ENCODE measurements at regions not wholly inside any gene's neighbourhood (a gene's known extent, or its start where the extent isn't known, plus 50 kb on each side); places are given as distances from the start of the nearest gene placed in this dataset.

DNA sequence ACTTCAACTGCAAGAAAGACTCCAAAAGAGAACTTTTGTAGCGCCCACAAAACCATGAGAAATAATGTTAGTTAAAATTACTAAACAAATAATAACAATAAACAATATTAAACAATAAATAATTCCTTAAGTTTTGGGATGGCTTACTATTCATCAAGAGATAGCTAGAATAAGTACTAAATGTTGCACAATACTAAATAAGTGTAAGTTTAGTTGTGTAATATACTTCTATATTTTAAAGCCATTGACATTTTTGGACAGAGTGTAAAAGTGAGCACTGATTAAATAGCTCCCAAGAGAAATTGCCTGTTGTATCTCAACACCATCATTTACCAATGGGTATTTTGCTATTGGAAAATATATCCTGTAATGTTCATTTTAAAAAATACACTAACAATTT, 166.7 kb downstream of the ALG10 start:
- Histone ChIP-seq H3K9ac (ENCODE audit: low read length) (no peak overlapping the region), H3K9me3 (ENCODE audit: control insufficient read depth, insufficient read depth, low read depth, low read length) (peaks cover 48% of the 10 kb centered on the region; the same call in 1 of the 2 replicates), H3K36me3 (ENCODE audit: control insufficient read depth, insufficient read depth, low read length) (no peaks in the 10 kb centered on the region), H3K4me3 (ENCODE audit: low read depth, low read length) (no peak overlapping the region), H3K27me3 (ENCODE audit: control insufficient read depth, insufficient read depth, low read length) (no peaks in the 10 kb centered on the region), H3K27ac (ENCODE audit: low read depth, low read length) (no peak overlapping the region), H3K4me1 (ENCODE audit: control insufficient read depth, insufficient read depth, low read length) (no peaks in the 10 kb centered on the region)

- H3K4me1 ChIP-seq (ENCODE audit: control insufficient read depth, insufficient read depth, low read length), result no peaks in the 10 kb centered on the region
- no peaks in the 10 kb centered on the region for H3K27me3 ChIP-seq (ENCODE audit: control insufficient read depth, insufficient read depth, low read length)
- H3K27ac ChIP-seq (ENCODE audit: low read depth, low read length), result no peak overlapping the region
- no peak overlapping the region for H3K4me3 ChIP-seq (ENCODE audit: low read depth, low read length)
- H3K9ac ChIP-seq (ENCODE audit: low read length), result no peak overlapping the region
- peaks cover 46% of the 10 kb centered on the region; the same call in 1 of the 2 replicates for H3K9me3 ChIP-seq (ENCODE audit: control insufficient read depth, insufficient read depth, low read depth, low read length)
- no peaks in the 10 kb centered on the region for H3K36me3 ChIP-seq (ENCODE audit: control insufficient read depth, insufficient read depth, low read length)
Measured at GRCh38 chr12:34190054-34190453, 167.8 kb downstream of the ALG10 start.

DNA sequence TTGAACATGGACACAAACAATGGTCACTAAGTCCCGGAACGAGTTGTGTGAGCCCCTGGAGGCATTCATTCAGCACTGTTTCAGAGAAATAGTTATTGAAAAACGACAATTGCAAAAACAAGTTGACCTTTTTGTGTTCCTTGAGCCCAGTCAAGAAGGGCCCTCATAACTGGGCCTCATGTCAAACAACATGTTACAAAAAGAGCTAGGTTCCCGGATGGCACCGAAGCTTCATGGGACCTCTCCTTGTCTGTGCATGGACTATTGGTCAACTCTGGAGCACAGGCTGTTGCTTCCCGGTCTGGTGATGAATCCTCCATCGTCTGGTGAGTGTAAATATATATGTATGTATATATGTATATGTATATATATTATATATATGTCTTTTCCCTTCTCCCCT, 176.6 kb downstream of the ALG10 start:
- Histone ChIP-seq H3K27me3 (ENCODE audit: control insufficient read depth, insufficient read depth, low read length) (no peaks in the 10 kb centered on the region), H3K27ac (ENCODE audit: low read depth, low read length) (no peak overlapping the region), H3K9me3 (ENCODE audit: control insufficient read depth, insufficient read depth, low read depth, low read length) (peaks cover 42% of the 10 kb centered on the region; the same call in 1 of the 2 replicates), H3K4me1 (ENCODE audit: control insufficient read depth, insufficient read depth, low read length) (no peaks in the 10 kb centered on the region), H3K9ac (ENCODE audit: low read length) (no peak overlapping the region), H3K36me3 (ENCODE audit: control insufficient read depth, insufficient read depth, low read length) (no peaks in the 10 kb centered on the region), H3K4me3 (ENCODE audit: low read depth, low read length) (no peak overlapping the region)

DNA sequence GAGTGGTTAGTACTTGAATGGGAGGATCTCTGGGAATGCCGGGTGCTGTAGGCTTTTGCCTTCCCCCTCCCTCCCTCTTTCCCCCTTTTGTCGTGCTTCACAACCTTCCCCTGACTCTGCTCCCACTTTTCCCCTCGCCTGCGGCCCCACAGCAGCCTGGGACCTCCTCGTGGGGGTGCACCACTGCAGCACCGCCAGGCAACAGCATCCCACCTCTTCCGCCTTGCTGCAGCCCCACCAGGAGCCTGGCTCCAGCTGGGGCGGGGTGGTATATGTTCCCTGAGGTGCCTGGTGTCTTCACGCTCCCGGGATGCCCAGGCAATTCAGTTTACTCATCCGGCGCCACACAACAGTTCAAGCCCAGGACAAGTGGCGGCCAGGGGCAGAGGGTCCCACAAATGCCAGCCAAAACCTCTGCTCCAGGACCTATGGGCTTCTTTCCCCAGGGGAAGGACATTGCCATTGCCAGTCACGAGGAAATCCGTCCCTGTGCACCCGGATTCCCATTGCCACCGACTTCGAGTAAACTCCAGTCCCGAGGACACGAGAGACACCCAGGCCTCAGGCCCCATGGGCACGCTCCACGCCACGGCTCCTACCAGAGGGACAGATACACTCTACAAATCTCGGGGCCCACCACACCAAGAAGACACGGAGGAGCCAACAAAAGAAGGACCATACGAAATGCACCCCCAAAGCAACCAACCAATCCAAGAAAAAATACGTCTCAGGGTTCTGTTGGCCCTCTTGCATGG, 181.7 kb downstream of the ALG10 start:
- Histone ChIP-seq H3K4me3 (ENCODE audit: low read depth, low read length) (no peak overlapping the region), H3K9me3 (ENCODE audit: control insufficient read depth, insufficient read depth, low read depth, low read length) (peaks cover 68% of the 10 kb centered on the region; the same call in 1 of the 2 replicates), H3K4me1 (ENCODE audit: control insufficient read depth, insufficient read depth, low read length) (no peaks in the 10 kb centered on the region), H3K36me3 (ENCODE audit: control insufficient read depth, insufficient read depth, low read length) (no peaks in the 10 kb centered on the region), H3K27me3 (ENCODE audit: control insufficient read depth, insufficient read depth, low read length) (no peaks in the 10 kb centered on the region), H3K9ac (ENCODE audit: low read length) (no peak overlapping the region), H3K27ac (ENCODE audit: low read depth, low read length) (no peak overlapping the region)

DNA sequence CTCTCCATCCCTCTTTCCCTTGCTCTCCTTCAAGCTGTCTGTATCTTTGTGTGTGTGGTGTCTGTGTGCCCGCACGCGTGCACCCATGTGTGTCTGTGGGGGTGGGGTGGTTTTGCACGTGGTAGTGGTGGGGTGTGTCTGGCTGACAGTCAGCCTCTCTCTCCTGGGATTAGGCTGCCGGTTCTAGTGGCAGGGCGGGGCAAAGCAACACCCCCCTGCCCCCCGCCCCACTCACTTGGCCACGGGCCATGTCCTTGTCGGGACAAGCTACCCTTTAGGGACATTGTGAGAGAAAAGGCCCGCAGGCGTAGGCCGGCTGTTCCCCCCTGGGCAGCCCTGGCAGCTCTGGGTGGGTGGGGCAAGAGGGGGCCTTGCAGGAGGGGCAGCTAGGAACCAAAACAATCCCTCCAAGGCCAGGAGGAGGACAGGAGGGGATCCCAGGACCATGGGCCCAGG, 182.6 kb downstream of the ALG10 start:
- H3K9me3 ChIP-seq (ENCODE audit: control insufficient read depth, insufficient read depth, low read depth, low read length), result peaks cover 75% of the 10 kb centered on the region; the same call in 1 of the 2 replicates

DNA sequence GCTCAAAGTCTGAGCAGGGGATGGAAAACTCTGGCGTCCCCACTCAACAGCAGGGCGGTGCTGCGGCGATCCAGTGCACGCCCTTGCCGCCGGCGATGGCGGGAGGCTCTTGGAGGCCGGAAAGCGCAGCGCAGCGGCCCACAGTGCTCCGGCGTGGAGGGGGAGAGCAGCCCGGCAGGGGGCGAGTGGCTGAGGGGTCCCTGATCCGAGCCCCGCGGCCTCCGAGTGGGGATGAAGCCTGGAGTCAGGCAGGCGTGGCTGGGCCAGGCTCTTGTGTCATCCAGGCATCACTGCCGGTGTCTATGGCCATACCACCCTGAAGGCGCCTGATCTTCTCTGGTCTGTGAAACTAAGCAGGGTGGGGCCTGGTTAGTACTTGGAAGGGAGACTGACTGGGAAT, 183.1 kb downstream of the ALG10 start:
- H3K27me3 ChIP-seq (ENCODE audit: control insufficient read depth, insufficient read depth, low read length), result no peaks in the 10 kb centered on the region
- H3K27ac ChIP-seq (ENCODE audit: low read depth, low read length), result no peak overlapping the region

More for the DNA sequence above, 182.6 kb downstream of the ALG10 start:
- Histone ChIP-seq H3K4me3 (ENCODE audit: low read depth, low read length) (no peak overlapping the region), H3K4me1 (ENCODE audit: control insufficient read depth, insufficient read depth, low read length) (no peaks in the 10 kb centered on the region), H3K27me3 (ENCODE audit: control insufficient read depth, insufficient read depth, low read length) (no peaks in the 10 kb centered on the region), H3K9ac (ENCODE audit: low read length) (no peak overlapping the region), H3K27ac (ENCODE audit: low read depth, low read length) (no peak overlapping the region), H3K36me3 (ENCODE audit: control insufficient read depth, insufficient read depth, low read length) (no peaks in the 10 kb centered on the region)

DNA sequence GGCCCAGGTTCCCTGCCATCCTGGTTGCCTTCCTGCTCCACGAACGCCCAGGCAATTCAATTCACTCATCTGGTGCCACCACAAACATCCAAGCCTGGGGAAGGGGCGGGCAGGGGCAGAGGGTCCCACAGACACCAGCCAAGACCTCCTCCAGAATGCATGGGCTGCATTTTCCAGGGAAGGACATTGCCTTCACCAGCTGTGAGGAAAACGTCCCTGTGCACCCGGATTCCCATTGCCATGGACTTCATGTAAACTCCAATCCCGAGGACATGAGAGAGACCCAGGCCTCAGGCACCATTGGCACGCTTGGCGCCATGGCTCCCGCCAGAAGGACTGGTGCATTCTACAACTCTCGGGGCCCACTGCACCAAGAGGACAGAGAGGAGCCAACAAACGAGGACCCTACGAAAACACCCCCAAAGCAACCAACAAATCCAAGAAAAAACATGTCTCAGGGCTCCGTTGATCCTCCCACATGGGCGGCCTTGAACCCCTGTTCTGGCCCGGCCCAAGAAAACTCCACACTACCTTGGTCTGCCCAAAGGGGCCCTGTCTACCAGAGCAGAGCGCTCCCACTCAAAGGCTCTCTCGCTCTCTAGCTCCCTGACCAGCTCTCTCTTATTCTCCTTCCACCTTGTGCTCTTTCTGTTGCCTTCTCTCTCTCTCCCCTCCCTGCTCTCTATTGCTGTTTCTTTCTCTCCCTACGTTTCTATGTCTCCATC, 183.9 kb downstream of the ALG10 start:
- H3K4me3 ChIP-seq (ENCODE audit: low read depth, low read length), result no peak overlapping the region
- no peaks in the 10 kb centered on the region for H3K36me3 ChIP-seq (ENCODE audit: control insufficient read depth, insufficient read depth, low read length)
- no peaks in the 10 kb centered on the region for H3K4me1 ChIP-seq (ENCODE audit: control insufficient read depth, insufficient read depth, low read length)
- no peaks in the 10 kb centered on the region for H3K27me3 ChIP-seq (ENCODE audit: control insufficient read depth, insufficient read depth, low read length)
- H3K9me3 ChIP-seq (ENCODE audit: control insufficient read depth, insufficient read depth, low read depth, low read length), result peaks cover 87% of the 10 kb centered on the region
- H3K27ac ChIP-seq (ENCODE audit: low read depth, low read length), result no peak overlapping the region
- no peak overlapping the region for H3K9ac ChIP-seq (ENCODE audit: low read length)

More for the DNA sequence above, 183.1 kb downstream of the ALG10 start:
- H3K4me1 ChIP-seq (ENCODE audit: control insufficient read depth, insufficient read depth, low read length), result no peaks in the 10 kb centered on the region
- peaks cover 79% of the 10 kb centered on the region for H3K9me3 ChIP-seq (ENCODE audit: control insufficient read depth, insufficient read depth, low read depth, low read length)
- H3K4me3 ChIP-seq (ENCODE audit: low read depth, low read length), result no peak overlapping the region
- H3K36me3 ChIP-seq (ENCODE audit: control insufficient read depth, insufficient read depth, low read length), result no peaks in the 10 kb centered on the region
- H3K9ac ChIP-seq (ENCODE audit: low read length), result no peak overlapping the region

DNA sequence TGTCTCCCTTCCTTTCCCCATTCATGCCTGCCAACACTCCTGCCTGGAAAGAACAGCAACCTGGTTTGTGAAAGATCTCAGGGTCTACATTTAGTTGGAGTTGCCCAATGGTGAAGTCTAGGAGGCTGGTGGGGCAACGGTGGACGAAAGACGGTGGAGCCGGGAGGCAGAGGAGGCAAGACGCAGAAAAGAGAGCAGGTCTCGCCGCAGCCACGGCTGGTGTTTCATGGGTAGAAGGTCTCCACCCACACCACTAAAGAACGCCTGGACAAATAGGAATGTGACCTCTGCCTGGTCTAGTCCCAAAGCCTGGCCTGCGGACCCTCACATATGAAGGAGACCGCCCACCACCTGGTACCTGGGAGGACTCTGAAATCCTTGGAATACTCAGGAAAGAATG, 185.6 kb downstream of the ALG10 start:
- no peak overlapping the region for H3K9ac ChIP-seq (ENCODE audit: low read length)
- H3K4me1 ChIP-seq (ENCODE audit: control insufficient read depth, insufficient read depth, low read length), result no peaks in the 10 kb centered on the region
- no peak overlapping the region for H3K4me3 ChIP-seq (ENCODE audit: low read depth, low read length)
- H3K36me3 ChIP-seq (ENCODE audit: control insufficient read depth, insufficient read depth, low read length), result no peaks in the 10 kb centered on the region
- peaks cover 94% of the 10 kb centered on the region for H3K9me3 ChIP-seq (ENCODE audit: control insufficient read depth, insufficient read depth, low read depth, low read length)
- no peak overlapping the region for H3K27ac ChIP-seq (ENCODE audit: low read depth, low read length)
- no peaks in the 10 kb centered on the region for H3K27me3 ChIP-seq (ENCODE audit: control insufficient read depth, insufficient read depth, low read length)

DNA sequence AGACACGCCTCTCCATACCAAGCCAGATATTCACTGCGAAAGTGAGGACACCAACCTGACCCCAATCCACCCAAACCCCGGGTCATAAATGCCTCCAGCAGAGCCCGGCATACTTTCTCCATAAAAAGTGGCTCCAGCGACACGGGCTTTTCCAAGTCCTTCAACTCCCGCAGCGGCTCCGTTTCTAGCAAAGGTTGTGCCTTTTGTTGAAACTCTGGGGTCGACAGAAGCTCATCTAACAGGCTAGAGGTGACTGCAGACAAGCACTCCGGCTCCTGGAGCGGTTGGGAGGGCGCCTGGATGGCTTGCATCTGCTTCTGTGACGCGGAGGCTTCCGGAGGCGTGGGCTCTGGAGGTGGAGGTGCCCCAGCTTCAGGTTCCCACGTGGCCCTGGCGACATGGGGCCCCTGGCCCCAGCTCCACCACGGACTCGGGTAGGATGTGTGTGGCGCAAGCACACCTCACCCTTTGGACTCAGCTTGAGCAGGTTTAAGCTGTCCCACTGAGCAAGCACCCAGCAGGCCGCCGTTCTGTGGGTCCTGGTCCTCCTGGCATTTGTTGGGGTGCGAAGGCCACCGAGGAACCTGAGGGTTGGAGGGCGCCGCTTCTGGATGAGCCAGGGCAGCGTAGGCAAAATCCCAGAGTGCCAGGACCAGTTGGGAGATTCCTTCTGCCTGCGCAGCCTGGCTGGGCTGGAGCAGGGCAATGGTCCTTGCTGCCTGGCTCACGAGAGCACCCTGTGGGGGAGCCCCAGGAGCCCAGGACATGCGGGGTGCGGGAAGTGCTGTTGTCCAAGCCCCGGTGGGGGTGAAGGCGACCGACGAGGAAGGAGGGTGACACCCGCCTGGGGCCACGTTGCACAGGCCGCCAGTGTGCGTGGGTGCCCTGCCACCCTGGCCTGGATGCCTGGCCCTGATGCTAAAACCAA, 186.3 kb downstream of the ALG10 start:
- H3K4me1 ChIP-seq (ENCODE audit: control insufficient read depth, insufficient read depth, low read length), result no peaks in the 10 kb centered on the region
- H3K27ac ChIP-seq (ENCODE audit: low read depth, low read length), result no peak overlapping the region
- H3K4me3 ChIP-seq (ENCODE audit: low read depth, low read length), result no peak overlapping the region
- no peaks in the 10 kb centered on the region for H3K27me3 ChIP-seq (ENCODE audit: control insufficient read depth, insufficient read depth, low read length)
- peaks cover 91% of the 10 kb centered on the region for H3K9me3 ChIP-seq (ENCODE audit: control insufficient read depth, insufficient read depth, low read depth, low read length)
- H3K9ac ChIP-seq (ENCODE audit: low read length), result no peak overlapping the region
- no peaks in the 10 kb centered on the region for H3K36me3 ChIP-seq (ENCODE audit: control insufficient read depth, insufficient read depth, low read length)

DNA sequence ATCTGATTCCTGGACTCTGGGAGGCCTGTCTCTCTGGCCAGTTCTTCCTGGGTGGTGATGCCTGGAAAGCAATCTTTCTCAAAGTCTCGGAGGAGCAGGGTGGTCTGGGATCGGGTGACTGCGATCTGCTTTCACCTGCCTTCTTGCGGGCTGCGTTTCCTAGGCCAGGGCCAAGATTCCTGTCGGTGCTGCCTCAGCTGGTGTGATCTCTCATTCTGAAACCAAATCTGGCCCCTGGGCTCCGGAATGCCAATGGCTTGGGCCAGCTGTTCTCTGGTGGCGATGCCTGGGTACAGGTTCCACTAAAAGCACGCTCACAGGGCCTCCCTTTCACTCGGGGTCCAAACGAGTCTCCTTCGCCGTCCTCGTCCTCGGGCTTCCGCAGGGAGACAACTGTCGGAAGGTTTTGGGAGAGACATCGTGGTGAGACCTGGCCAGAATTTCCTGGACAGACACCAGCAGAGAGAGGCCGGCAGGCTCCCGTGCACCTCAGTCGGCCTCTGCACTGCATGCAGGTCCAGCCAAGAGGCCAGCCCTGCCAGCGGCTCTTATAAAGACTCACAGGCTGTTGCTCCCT, 187.1 kb downstream of the ALG10 start:
- H3K4me1 ChIP-seq (ENCODE audit: control insufficient read depth, insufficient read depth, low read length), result no peaks in the 10 kb centered on the region
- no peak overlapping the region for H3K4me3 ChIP-seq (ENCODE audit: low read depth, low read length)
- H3K9ac ChIP-seq (ENCODE audit: low read length), result no peak overlapping the region
- no peaks in the 10 kb centered on the region for H3K36me3 ChIP-seq (ENCODE audit: control insufficient read depth, insufficient read depth, low read length)
- H3K27me3 ChIP-seq (ENCODE audit: control insufficient read depth, insufficient read depth, low read length), result no peaks in the 10 kb centered on the region
- H3K27ac ChIP-seq (ENCODE audit: low read depth, low read length), result no peak overlapping the region
- peaks cover 89% of the 10 kb centered on the region for H3K9me3 ChIP-seq (ENCODE audit: control insufficient read depth, insufficient read depth, low read depth, low read length)
